GM12878 (cell line): ENCODE measurements at regions not wholly inside any gene's neighbourhood (a gene's known extent, or its start where the extent isn't known, plus 50 kb on each side); places are given as distances from the start of the nearest gene placed in this dataset.

Source experiments
- ATAC-seq: fragments of 200-7000 bp; cut with Tn5 transposase; 3 replicates; pipeline ENCODE4 v1.9.1; 2020; ENCODE audit warnings: mild to moderate bottlenecking, moderate library complexity
- BruUV-seq: library from RNA; stranded (reverse); fragments of 400-500 nt; replicated peaks from 2 replicates; lab custom pipeline; 2021; lab: Mats Ljungman, UMichigan
- CTCF ChIA-PET: fragments of 300-600 bp; sonication (Branson Sonifier 250); formaldehyde crosslinking; extraction: SDS; loops from one replicate; lab custom pipeline; 2021; ENCODE audit warnings: inconsistent platforms; lab: Yijun Ruan, JAX
- POLR2A ChIA-PET: fragments of 350-600 bp; formaldehyde crosslinking; extraction: SDS; loops from one replicate; lab custom pipeline; 2021; ENCODE audit warnings: inconsistent platforms; lab: Charles Lee
- RAD21 ChIA-PET: fragments of 300-600 bp; sonication (Branson Sonifier 250); formaldehyde crosslinking; loops from one replicate; lab custom pipeline; 2023; ENCODE audit warnings: antibody characterized with exemption; ENCODE audit not compliant: unreplicated experiment; lab: Charles Lee
- SMC1A ChIA-PET: fragments of 300-600 bp; sonication (Branson Sonifier 250); formaldehyde crosslinking; loops from one replicate; lab custom pipeline; 2023; ENCODE audit not compliant: unreplicated experiment, uncharacterized antibody; lab: Charles Lee
- DNase-seq: peaks from one replicate; pipeline ENCODE4 v3.0.0-alpha.2; 2011; ENCODE audit warnings: low read depth, low spot score
- FAIRE-seq: peaks from 3 replicates; lab custom pipeline; 2011; peaks lifted over from hg19 to GRCh38; lab: Jason Lieb, UNC
- H2AFZ ChIP-seq: 2 replicates; pipeline ENCODE4 v1.6.0; 2011; ENCODE audit warnings: low read depth, low read length, control low read depth; ENCODE audit not compliant: control insufficient read depth
- H3K27ac ChIP-seq: 2 replicates; pipeline ENCODE4 v1.5.1; 2011; ENCODE audit warnings: control low read depth; ENCODE audit not compliant: control insufficient read depth, insufficient read depth
- H3K27me3 ChIP-seq, 2 experiments: replicated peaks in 1 of 2; 2 replicates each; pipeline versions ENCODE4 v1.6.0 to v1.6.1; 2011; ENCODE audit warnings: low read length in 1 of 2; ENCODE audit not compliant: control insufficient read depth in 2 of 2, insufficient read depth in 2 of 2
- H3K36me3 ChIP-seq, 2 experiments: 2 replicates each; pipeline ENCODE4 v1.5.1; 2011; ENCODE audit warnings: low read length in 1 of 2; ENCODE audit not compliant: control insufficient read depth in 2 of 2, insufficient read depth in 2 of 2
- H3K4me1 ChIP-seq: 2 replicates; pipeline ENCODE4 v1.6.1; 2011; ENCODE audit warnings: mild to moderate bottlenecking, low read length, moderate library complexity, mixed read lengths; ENCODE audit not compliant: control insufficient read depth, insufficient read depth
- H3K4me2 ChIP-seq: 2 replicates; pipeline ENCODE4 v1.6.0; 2011; ENCODE audit warnings: control low read depth; ENCODE audit not compliant: control insufficient read depth, insufficient read depth
- H3K4me3 ChIP-seq: fragments of 200-600 bp; sonication (generic); 2 replicates; pipeline ENCODE4 v1.5.1; 2016
- H3K79me2 ChIP-seq: 2 replicates; pipeline ENCODE4 v1.6.0; 2011; ENCODE audit warnings: low read length; ENCODE audit not compliant: control insufficient read depth, insufficient read depth
- H3K9ac ChIP-seq: 2 replicates; pipeline ENCODE4 v1.8.0; 2011; ENCODE audit warnings: low read length, control low read depth, mixed read lengths; ENCODE audit not compliant: control insufficient read depth, insufficient read depth
- H3K9me3 ChIP-seq: replicated peaks from 3 replicates; pipeline ENCODE4 v1.5.1; 2011; ENCODE audit warnings: mild to moderate bottlenecking, low read length; ENCODE audit not compliant: control insufficient read depth, insufficient read depth
- H4K20me1 ChIP-seq: 2 replicates; pipeline ENCODE4 v1.6.0; 2011; ENCODE audit not compliant: control insufficient read depth, insufficient read depth
- ATF2 ChIP-seq: IDR thresholded peaks from 2 replicates; pipeline ENCODE4 v1.6.1; 2012; ENCODE audit warnings: low read length, inconsistent platforms
- EP300 ChIP-seq, 2 experiments: fragments of 150-350 bp in 1 of 2; IDR thresholded peaks; 2 replicates each; pipeline ENCODE4 v1.6.1; 2011 to 2012; ENCODE audit warnings: low read depth in 2 of 2, low read length in 2 of 2, borderline replicate concordance in 1 of 2, improper control_type of control experiment in 1 of 2, inconsistent platforms in 1 of 2; ENCODE audit not compliant: control insufficient read depth in 1 of 2
- GATAD2B ChIP-seq: fragments of 450-650 bp; conservative IDR thresholded peaks from 2 replicates; pipeline ENCODE4 v1.6.1; 2017; ENCODE audit warnings: low read depth, mild to moderate bottlenecking, moderate library complexity
- HDAC6 ChIP-seq: fragments of 200-600 bp; sonication (generic); IDR thresholded peaks from one replicate; pipeline ENCODE4 v1.8.0; 2017; ENCODE audit warnings: antibody characterized with exemption; ENCODE audit not compliant: unreplicated experiment
- HDGF ChIP-seq: fragments of 450-650 bp; IDR thresholded peaks from 2 replicates; pipeline ENCODE4 v1.6.1; 2016; ENCODE audit warnings: antibody characterized with exemption
- IKZF2 ChIP-seq, 2 experiments: fragments of 450-650 bp; IDR thresholded peaks; 2 replicates each; pipeline ENCODE4 v1.6.1; 2017; ENCODE audit warnings: mild to moderate bottlenecking in 2 of 2, moderate library complexity in 2 of 2
- JUND ChIP-seq: IDR thresholded peaks from 2 replicates; pipeline ENCODE4 v1.6.1; 2012; ENCODE audit warnings: low read depth, mild to moderate bottlenecking, low read length, improper control_type of control experiment, moderate library complexity
- LARP7 ChIP-seq: fragments of 450-650 bp; IDR thresholded peaks from 2 replicates; pipeline ENCODE4 v1.6.1; 2017; ENCODE audit warnings: mild to moderate bottlenecking
- MTA2 ChIP-seq: fragments of 450-650 bp; IDR thresholded peaks from 2 replicates; pipeline ENCODE4 v1.6.1; 2016; ENCODE audit warnings: low read depth, mild to moderate bottlenecking, moderate library complexity
- MXI1 ChIP-seq: fragments of 150-350 bp; IDR thresholded peaks from 2 replicates; pipeline ENCODE4 v1.6.1; 2011; ENCODE audit warnings: low read depth, mild to moderate bottlenecking, inconsistent platforms, low read length, improper control_type of control experiment
- NFYA ChIP-seq: IDR thresholded peaks from 2 replicates; pipeline ENCODE4 v1.6.1; 2011; ENCODE audit warnings: low read depth, mild to moderate bottlenecking, low read length, improper control_type of control experiment, borderline replicate concordance
- POLR2AphosphoS2 ChIP-seq: IDR thresholded peaks from 2 replicates; pipeline ENCODE4 v1.6.1; 2011; ENCODE audit warnings: low read depth, mild to moderate bottlenecking, low read length, improper control_type of control experiment, moderate library complexity
- POLR2AphosphoS5 ChIP-seq: IDR thresholded peaks from 2 replicates; pipeline ENCODE4 v1.6.1; 2011; ENCODE audit warnings: mild to moderate bottlenecking, low read length, inconsistent platforms
- RCOR1 ChIP-seq: conservative IDR thresholded peaks from 2 replicates; pipeline ENCODE4 v1.6.1; 2012; ENCODE audit warnings: low read depth, low read length, improper control_type of control experiment
- RUNX3 ChIP-seq: IDR thresholded peaks from 2 replicates; pipeline ENCODE4 v1.6.1; 2012; ENCODE audit warnings: low read length, inconsistent platforms
- TAF1 ChIP-seq: IDR thresholded peaks from 2 replicates; pipeline ENCODE4 v1.6.1; 2011; ENCODE audit warnings: mild to moderate bottlenecking, low read depth, low read length, borderline replicate concordance
- ZNF217 ChIP-seq: fragments of 450-650 bp; IDR thresholded peaks from 2 replicates; pipeline ENCODE4 v1.6.1; 2017; ENCODE audit warnings: antibody characterized with exemption, mild to moderate bottlenecking
- ZNF687 ChIP-seq: fragments of 450-650 bp; IDR thresholded peaks from 2 replicates; pipeline ENCODE4 v1.6.1; 2017; ENCODE audit warnings: mild to moderate bottlenecking, moderate library complexity
- WGBS: methylation state at CpG from one replicate; pipeline ENCODE4 v1.1.6; 2016; ENCODE audit warnings: low lambda C conversion rate; ENCODE audit not compliant: insufficient replicate concordance, insufficient coverage; ENCODE audit errors: missing lambda C conversion rate; 5-methylcytosine and 5-hydroxymethylcytosine counted together
- in situ Hi-C: fragments of 300-500 bp; cut with MboI; formaldehyde crosslinking; loops from 9 replicates; pipeline ENCODE4 v1.14.3; 2018; ENCODE audit warnings: mixed read lengths
- intact Hi-C: fragments of 100-400 bp; cut with micrococcal nuclease; formaldehyde crosslinking; loops from one replicate; pipeline ENCODE4 v1.14.2; 2022; ENCODE audit not compliant: unreplicated experiment
- TF ChIP-seq, protein P1 (sequence below): fragments of 450-650 bp; IDR thresholded peaks from 2 replicates; pipeline ENCODE4 v1.6.1; 2014; ENCODE audit warnings: mild to moderate bottlenecking

GRCh38 chr2:129113776-129114175, 795.1 kb upstream of the HS6ST1 start (continued):
- TF ChIP-seq, protein P1, sequence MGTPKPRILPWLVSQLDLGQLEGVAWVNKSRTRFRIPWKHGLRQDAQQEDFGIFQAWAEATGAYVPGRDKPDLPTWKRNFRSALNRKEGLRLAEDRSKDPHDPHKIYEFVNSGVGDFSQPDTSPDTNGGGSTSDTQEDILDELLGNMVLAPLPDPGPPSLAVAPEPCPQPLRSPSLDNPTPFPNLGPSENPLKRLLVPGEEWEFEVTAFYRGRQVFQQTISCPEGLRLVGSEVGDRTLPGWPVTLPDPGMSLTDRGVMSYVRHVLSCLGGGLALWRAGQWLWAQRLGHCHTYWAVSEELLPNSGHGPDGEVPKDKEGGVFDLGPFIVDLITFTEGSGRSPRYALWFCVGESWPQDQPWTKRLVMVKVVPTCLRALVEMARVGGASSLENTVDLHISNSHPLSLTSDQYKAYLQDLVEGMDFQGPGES = no peak
- TF ChIP-seq ATF2 = peak; percentile 65; the same call in 1 of the 2 replicates
- TF ChIP-seq POLR2AphosphoS5 = no peak
- TF ChIP-seq HDAC6 = no peak

GRCh38 chr2:129117434-129117833, 798.8 kb upstream of the HS6ST1 start:
- no peak overlapping the region for H3K4me2 ChIP-seq
- no peak overlapping the region for H3K27ac ChIP-seq
- no peaks in the 10 kb centered on the region for H4K20me1 ChIP-seq
- H3K9me3 ChIP-seq = no peaks in the 10 kb centered on the region; the same call in 2 of the 3 replicates
- FAIRE-seq (no peak), ATAC-seq (no peak), DNase-seq (no peak)
- in situ Hi-C loops = no loop called here
- H3K27me3 ChIP-seq = no peaks in the 10 kb centered on the region
- SMC1A ChIA-PET = interaction anchor here (1.2 to 2.0 kb wide), 2 partner anchors 9 to 11 kb away, joined by 5 to 9 read pairs; no protein-coding TSS in a partner anchor
- no peak overlapping the region for H2AFZ ChIP-seq
- intact Hi-C loops = no loop called here
- WGBS = 0% methylated on average over 2 of the region's 2 CpGs
- H3K4me1 ChIP-seq = peaks cover 7% of the 10 kb centered on the region
- RAD21 ChIA-PET = no interaction called here
- H3K79me2 ChIP-seq = no peaks in the 10 kb centered on the region
- no peak overlapping the region for H3K4me3 ChIP-seq
- POLR2A ChIA-PET = interaction anchor here (2.2 kb wide), 1 partner anchor 28 kb away, joined by 6 read pairs; no protein-coding TSS in a partner anchor
- no peak overlapping the region for H3K9ac ChIP-seq
- no peaks in the 10 kb centered on the region for H3K36me3 ChIP-seq
- BruUV-seq = no TSS peak
- CTCF ChIA-PET = no interaction called here
- TF ChIP-seq POLR2AphosphoS5 = no peak
- TF ChIP-seq ZNF687 = no peak
- TF ChIP-seq ZNF217 = no peak
- no peak for TF ChIP-seq HDGF
- no peak for TF ChIP-seq NFYA
- TF ChIP-seq POLR2AphosphoS2 = no peak
- TF ChIP-seq RCOR1 = no peak
- TF ChIP-seq EP300 (IDR thresholded peaks at IDR 0.05; ENCODE audit: borderline replicate concordance in 1 of 2, control insufficient read depth in 1 of 2, low read depth in 2 of 2, low read length in 2 of 2) = no peak
- no peak for TF ChIP-seq GATAD2B
- no peak for TF ChIP-seq RUNX3
- no peak for TF ChIP-seq MXI1
- TF ChIP-seq MTA2 = no peak
- TF ChIP-seq IKZF2 (IDR thresholded peaks at IDR 0.05) = no peak
- no peak for TF ChIP-seq LARP7
- TF ChIP-seq JUND = no peak
- no peak for TF ChIP-seq TAF1
